ENCODE measurements at regions not wholly inside any gene's neighbourhood (a gene's known extent, or its start where the extent isn't known, plus 50 kb on each side); places are given as distances from the start of the nearest gene placed in this dataset.

DNA sequence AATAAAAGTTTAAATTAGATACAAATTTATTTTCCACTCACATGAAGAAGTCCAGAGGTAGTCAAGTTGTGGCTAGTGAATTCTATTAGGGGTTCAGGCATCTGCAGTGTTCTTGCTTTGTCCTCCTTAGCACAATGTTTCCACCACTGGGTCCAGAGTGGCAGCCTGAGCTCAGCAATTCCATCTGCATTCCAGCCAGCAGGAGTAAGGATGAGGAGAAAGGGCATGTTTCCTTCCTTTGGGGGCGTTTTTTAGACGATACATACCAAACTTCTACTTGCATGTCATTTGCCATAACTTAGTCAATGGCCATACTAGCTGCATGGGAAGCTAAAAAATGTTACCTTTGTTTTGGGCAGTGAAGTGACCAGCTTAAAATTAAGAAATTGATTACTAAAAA lies 98.5 kb upstream of the VANGL1 start:
- DNase-seq (no peak), ATAC-seq (no peak)
- Histone ChIP-seq H3K9me3 (no peaks in the 10 kb centered on the region), H3K27me3 (no peaks in the 10 kb centered on the region), H3K27ac (no peak overlapping the region), H3K36me3 (no peaks in the 10 kb centered on the region), H3K4me3 (no peak overlapping the region), H3K4me1 (peaks cover 0 to 23% (median 10%) of the 10 kb centered on the region in 9 donors)
- WGBS, 2 donors, result 76 to 79% methylated on average over 2 of the region's 2 CpGs
- TF ChIP-seq, protein P1, sequence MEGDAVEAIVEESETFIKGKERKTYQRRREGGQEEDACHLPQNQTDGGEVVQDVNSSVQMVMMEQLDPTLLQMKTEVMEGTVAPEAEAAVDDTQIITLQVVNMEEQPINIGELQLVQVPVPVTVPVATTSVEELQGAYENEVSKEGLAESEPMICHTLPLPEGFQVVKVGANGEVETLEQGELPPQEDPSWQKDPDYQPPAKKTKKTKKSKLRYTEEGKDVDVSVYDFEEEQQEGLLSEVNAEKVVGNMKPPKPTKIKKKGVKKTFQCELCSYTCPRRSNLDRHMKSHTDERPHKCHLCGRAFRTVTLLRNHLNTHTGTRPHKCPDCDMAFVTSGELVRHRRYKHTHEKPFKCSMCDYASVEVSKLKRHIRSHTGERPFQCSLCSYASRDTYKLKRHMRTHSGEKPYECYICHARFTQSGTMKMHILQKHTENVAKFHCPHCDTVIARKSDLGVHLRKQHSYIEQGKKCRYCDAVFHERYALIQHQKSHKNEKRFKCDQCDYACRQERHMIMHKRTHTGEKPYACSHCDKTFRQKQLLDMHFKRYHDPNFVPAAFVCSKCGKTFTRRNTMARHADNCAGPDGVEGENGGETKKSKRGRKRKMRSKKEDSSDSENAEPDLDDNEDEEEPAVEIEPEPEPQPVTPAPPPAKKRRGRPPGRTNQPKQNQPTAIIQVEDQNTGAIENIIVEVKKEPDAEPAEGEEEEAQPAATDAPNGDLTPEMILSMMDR (IDR thresholded peaks at IDR 0.05), result no peak
- intact Hi-C loops (cut with DNase I), result loop anchor here in 1 of 10 donors (10.0 kb wide), 1 partner anchor 52 kb away; no protein-coding TSS in a partner anchor

DNA sequence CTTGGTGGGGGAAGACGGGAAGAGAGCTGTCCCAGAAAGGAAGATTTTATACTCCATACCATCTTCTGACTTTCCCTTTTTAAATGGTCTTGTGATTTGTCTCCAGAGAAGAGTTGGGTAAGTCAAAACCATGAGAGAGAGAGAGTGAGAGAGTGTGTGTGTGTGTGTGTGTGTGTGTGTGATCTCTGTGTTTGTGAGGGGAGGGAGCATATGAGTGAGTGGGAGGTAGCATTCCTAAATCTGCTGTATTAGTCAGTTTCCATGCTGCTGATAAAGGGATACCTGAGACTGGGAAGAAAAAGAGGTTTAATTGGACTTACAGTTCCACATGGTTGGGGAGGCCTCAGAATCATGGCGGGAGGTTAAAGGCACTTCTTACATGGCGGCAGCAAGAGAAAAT lies 102.0 kb upstream of the VANGL1 start:
- intact Hi-C loops (cut with DNase I), result loop anchor here in 1 of 10 donors (10.0 kb wide), 1 partner anchor 55 kb away; no protein-coding TSS in a partner anchor

DNA sequence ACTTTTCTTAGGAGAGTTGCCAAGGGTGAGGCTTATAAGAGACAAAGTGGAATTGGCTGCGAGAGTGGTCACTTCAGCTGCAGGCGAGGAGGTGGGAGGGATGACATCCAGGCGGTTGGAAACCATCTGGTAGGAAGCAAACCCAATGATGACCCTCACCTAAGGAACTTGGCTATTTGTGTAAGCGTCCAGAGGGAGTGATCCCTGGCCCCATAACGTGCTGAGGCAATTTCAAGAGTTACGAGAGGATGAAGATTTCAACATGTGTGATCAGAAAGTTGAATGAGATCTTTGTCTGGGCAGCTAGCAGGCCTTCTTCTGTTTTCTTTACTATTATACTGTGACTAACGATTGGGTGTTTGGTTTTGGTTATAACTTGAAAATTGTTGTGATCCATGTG lies 102.7 kb upstream of the VANGL1 start:
- no peak overlapping the region for H3K4me3 ChIP-seq
- DNase-seq (peak in 1 of 2 donors; percentile 38), ATAC-seq (peak; percentile 55 to 89 (median 72))
- H3K4me1 ChIP-seq, result peaks cover 0 to 4% (median 0%) of the 10 kb centered on the region in 9 donors
- H3K27me3 ChIP-seq, result no peaks in the 10 kb centered on the region
- peak overlapping the region in 5 of 10 donors; percentile 33 to 52 (median 46) for H3K27ac ChIP-seq
- 51 to 61% methylated on average over 7 of the region's 7 CpGs for WGBS, 2 donors
- TF ChIP-seq, protein P1 (IDR thresholded peaks at IDR 0.05), result no peak
- peaks cover 0 to 12% (median 0%) of the 10 kb centered on the region in 11 donors for H3K9me3 ChIP-seq
- H3K36me3 ChIP-seq, result no peaks in the 10 kb centered on the region
- intact Hi-C loops (cut with DNase I), result no loop called here

More for the DNA sequence above, 102.0 kb upstream of the VANGL1 start:
- Histone ChIP-seq H3K36me3 (no peaks in the 10 kb centered on the region), H3K4me1 (peaks cover 0 to 4% (median 0%) of the 10 kb centered on the region in 9 donors), H3K27ac (peak overlapping the region in 6 of 10 donors; percentile 33 to 57 (median 46)), H3K27me3 (no peaks in the 10 kb centered on the region), H3K9me3 (peaks cover 0 to 7% (median 0%) of the 10 kb centered on the region in 11 donors), H3K4me3 (no peak overlapping the region)
- DNase-seq (no peak), ATAC-seq (peak in 3 of 8 donors; percentile 24 to 51 (median 49))
- 86 to 93% methylated on average over 3 of the region's 3 CpGs for WGBS, 2 donors
- TF ChIP-seq, protein P1 (IDR thresholded peaks at IDR 0.05), result no peak

DNA sequence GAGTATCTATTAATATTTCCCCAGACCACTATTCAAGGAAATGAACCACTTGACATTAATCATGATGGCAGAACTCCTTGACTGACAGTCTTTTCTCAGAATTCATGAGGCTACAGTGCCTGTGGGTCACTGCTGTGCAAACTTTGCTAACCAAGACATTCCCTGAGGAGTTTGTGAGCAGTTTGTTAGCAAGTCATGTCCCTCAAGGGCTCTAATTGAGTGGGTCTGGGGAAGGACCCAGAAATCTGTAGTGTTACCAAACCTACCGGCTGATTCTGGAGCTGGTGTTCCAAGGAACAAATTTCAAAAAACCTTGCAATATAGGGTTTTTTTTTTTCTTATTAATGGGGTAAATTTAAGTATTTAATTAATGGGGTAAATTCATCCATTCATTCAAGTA lies 103.2 kb upstream of the VANGL1 start:
- intact Hi-C loops (cut with DNase I), result no loop called here
- Histone ChIP-seq H3K27ac (peak overlapping the region in 1 of 10 donors; percentile 49), H3K4me1 (peaks cover 0 to 4% (median 0%) of the 10 kb centered on the region in 9 donors), H3K4me3 (no peak overlapping the region), H3K36me3 (no peaks in the 10 kb centered on the region), H3K9me3 (peaks cover 0 to 12% (median 0%) of the 10 kb centered on the region in 11 donors), H3K27me3 (no peaks in the 10 kb centered on the region)
- TF ChIP-seq, protein P1 (IDR thresholded peaks at IDR 0.05), result no peak
- DNase-seq (no peak), ATAC-seq (peak in 2 of 8 donors; percentile 33 to 46)
- 71 to 96% methylated on average over 1 of the region's 1 CpG for WGBS, 2 donors
